ENCODE measurements at regions not wholly inside any gene's neighbourhood (a gene's known extent, or its start where the extent isn't known, plus 50 kb on each side); places are given as distances from the start of the nearest gene placed in this dataset.

DNA sequence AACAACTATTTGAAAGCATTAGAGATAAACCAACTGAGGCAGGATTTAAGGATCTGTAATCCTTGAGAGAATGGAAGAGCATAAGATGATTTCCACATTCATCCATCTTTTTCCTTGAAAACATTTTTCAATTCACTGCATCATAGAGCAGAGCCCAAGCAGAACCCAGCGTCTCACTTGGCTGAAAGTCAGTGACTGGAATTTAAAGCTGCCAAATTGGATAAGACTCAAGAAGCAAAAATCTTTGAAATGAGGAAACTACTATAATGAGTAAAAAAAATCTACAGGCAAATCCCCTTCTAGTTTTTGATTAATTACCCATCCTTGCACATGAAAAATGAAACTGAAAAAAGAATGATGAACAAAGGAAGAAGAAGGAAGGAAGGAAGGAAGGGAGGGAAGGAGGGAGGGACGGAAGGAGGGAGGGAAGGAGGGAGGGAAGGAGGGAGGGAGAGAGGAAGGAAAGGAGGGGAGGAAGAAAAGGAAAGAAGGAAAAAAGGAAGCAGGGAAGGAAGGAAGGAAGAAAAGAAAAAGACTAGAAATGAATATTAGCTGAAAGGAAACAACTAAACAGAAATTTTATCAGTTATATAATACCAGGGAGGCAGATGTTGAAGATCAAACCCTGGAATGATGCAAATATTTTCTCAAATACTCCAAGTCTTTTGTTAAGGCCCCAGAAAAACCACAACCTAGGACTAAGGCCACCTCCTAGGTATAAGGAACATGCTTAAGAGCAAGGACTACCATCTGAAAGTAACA lies 336.3 kb upstream of the MAGI2 start:
- Histone ChIP-seq H3K9me2 (replicated peaks; ENCODE audit: low read length) (no peaks in the 10 kb centered on the region), H2AFZ (ENCODE audit: low read length) (no peak overlapping the region), H3K9me3 (ENCODE audit: low read length) (no peaks in the 10 kb centered on the region), H3K27ac (ENCODE audit: low read length) (no peak overlapping the region), H4K20me1 (ENCODE audit: low read length) (no peaks in the 10 kb centered on the region), H3K9ac (ENCODE audit: low read length) (no peak overlapping the region), H3K4me1 (ENCODE audit: insufficient read depth, low read length) (peaks cover 10% of the 10 kb centered on the region; the same call in 1 of the 2 replicates), H3F3A (ENCODE audit: low read length, unreplicated experiment) (no peaks in the 10 kb centered on the region), H3K4me2 (ENCODE audit: low read length) (no peak overlapping the region), H3K79me2 (ENCODE audit: low read length) (no peaks in the 10 kb centered on the region), H3K27me3 (ENCODE audit: low read length) (no peaks in the 10 kb centered on the region), H3K4me3 (ENCODE audit: low read length) (no peak overlapping the region), H3K36me3 (ENCODE audit: low read depth, low read length) (no peaks in the 10 kb centered on the region)
- TF ChIP-seq, protein P1, sequence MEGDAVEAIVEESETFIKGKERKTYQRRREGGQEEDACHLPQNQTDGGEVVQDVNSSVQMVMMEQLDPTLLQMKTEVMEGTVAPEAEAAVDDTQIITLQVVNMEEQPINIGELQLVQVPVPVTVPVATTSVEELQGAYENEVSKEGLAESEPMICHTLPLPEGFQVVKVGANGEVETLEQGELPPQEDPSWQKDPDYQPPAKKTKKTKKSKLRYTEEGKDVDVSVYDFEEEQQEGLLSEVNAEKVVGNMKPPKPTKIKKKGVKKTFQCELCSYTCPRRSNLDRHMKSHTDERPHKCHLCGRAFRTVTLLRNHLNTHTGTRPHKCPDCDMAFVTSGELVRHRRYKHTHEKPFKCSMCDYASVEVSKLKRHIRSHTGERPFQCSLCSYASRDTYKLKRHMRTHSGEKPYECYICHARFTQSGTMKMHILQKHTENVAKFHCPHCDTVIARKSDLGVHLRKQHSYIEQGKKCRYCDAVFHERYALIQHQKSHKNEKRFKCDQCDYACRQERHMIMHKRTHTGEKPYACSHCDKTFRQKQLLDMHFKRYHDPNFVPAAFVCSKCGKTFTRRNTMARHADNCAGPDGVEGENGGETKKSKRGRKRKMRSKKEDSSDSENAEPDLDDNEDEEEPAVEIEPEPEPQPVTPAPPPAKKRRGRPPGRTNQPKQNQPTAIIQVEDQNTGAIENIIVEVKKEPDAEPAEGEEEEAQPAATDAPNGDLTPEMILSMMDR (conservative IDR thresholded peaks at IDR 0.05; ENCODE audit: low read depth, low read length) = no peak
- TF ChIP-seq EZH2 (IDR thresholded peaks at IDR 0.05; ENCODE audit: low read length, unreplicated experiment) (no peak), EZH2phosphoT487 (IDR thresholded peaks at IDR 0.05; ENCODE audit: borderline replicate concordance, low read length) (no peak)
- intact Hi-C loops (cut with micrococcal nuclease) = no loop called here
- no peak for DNase-seq
- no peak for ATAC-seq
- CTCF ChIA-PET = no interaction called here
- POLR2A ChIA-PET (ENCODE audit: unreplicated experiment) = interaction anchor here (0.6 kb wide), 1 partner anchor 16 kb away, joined by 4 read pairs; no protein-coding TSS in a partner anchor
- no TSS peak for BruUV-seq (replicated peaks)

DNA sequence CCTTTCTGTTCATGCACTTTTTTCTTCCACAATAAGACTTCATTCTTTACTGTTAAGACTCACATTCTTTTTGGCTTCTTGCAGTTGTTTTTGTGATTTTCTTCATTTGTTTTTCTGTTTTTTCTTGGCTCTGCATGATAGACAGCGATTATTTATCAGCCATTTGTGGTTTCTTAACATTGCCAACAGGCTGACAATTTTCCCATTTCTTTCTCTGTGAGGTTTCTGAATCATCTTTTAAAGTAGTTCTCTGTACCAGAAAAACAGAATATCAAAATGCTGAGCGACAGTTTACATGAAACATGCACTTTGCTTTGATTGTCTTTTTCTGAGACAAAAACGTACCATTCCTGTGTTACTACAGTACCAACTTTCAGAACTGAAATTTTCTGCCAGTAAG lies 334.2 kb upstream of the MAGI2 start:
- Histone ChIP-seq H3F3A (ENCODE audit: low read length, unreplicated experiment) (no peaks in the 10 kb centered on the region), H3K9ac (ENCODE audit: low read length) (no peak overlapping the region), H3K4me1 (ENCODE audit: insufficient read depth, low read length) (peaks cover 10% of the 10 kb centered on the region; the same call in 1 of the 2 replicates), H3K4me3 (ENCODE audit: low read length) (no peak overlapping the region), H3K36me3 (ENCODE audit: low read depth, low read length) (no peaks in the 10 kb centered on the region), H3K9me3 (ENCODE audit: low read length) (no peaks in the 10 kb centered on the region), H3K27ac (ENCODE audit: low read length) (no peak overlapping the region), H3K27me3 (ENCODE audit: low read length) (no peaks in the 10 kb centered on the region), H3K79me2 (ENCODE audit: low read length) (no peaks in the 10 kb centered on the region), H4K20me1 (ENCODE audit: low read length) (no peaks in the 10 kb centered on the region), H3K4me2 (ENCODE audit: low read length) (no peak overlapping the region), H2AFZ (ENCODE audit: low read length) (no peak overlapping the region), H3K9me2 (replicated peaks; ENCODE audit: low read length) (no peaks in the 10 kb centered on the region)
- ATAC-seq (no peak), DNase-seq (no peak)
- no TSS peak for BruUV-seq (replicated peaks)
- CTCF ChIA-PET = no interaction called here
- POLR2A ChIA-PET (ENCODE audit: unreplicated experiment) = no interaction called here
- TF ChIP-seq EZH2 (IDR thresholded peaks at IDR 0.05; ENCODE audit: low read length, unreplicated experiment) (no peak), EZH2phosphoT487 (IDR thresholded peaks at IDR 0.05; ENCODE audit: borderline replicate concordance, low read length) (no peak)
- TF ChIP-seq, protein P1 (conservative IDR thresholded peaks at IDR 0.05; ENCODE audit: low read depth, low read length) = no peak
- intact Hi-C loops (cut with micrococcal nuclease) = no loop called here

DNA sequence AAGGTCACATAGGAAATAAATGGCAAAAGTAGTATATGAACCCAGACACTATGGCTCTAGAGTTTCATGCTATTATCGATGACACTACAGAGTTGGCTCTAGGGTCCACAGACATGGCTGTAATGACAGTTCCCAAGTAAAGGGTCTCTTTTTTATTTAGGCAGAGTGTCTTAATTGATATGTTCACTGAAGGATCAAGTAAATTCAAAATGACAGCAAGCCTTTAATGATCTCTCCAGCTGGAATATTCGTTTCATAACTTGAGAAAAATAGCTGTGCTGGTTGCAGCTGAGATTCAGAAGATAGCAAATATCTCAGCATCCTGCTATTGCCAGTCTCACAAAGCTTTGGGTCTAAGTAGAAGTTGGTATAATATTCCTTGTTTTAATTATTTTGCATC lies 333.6 kb upstream of the MAGI2 start:
- no peak for TF ChIP-seq EZH2phosphoT487 (IDR thresholded peaks at IDR 0.05; ENCODE audit: borderline replicate concordance, low read length)
- TF ChIP-seq, protein P1 (conservative IDR thresholded peaks at IDR 0.05; ENCODE audit: low read depth, low read length) = no peak
- TF ChIP-seq EZH2 (IDR thresholded peaks at IDR 0.05; ENCODE audit: low read length, unreplicated experiment) = no peak
- Histone ChIP-seq H3K4me1 (ENCODE audit: insufficient read depth, low read length) (peaks cover 10% of the 10 kb centered on the region; the same call in 1 of the 2 replicates), H2AFZ (ENCODE audit: low read length) (no peak overlapping the region), H3F3A (ENCODE audit: low read length, unreplicated experiment) (no peaks in the 10 kb centered on the region), H3K79me2 (ENCODE audit: low read length) (no peaks in the 10 kb centered on the region), H3K9me3 (ENCODE audit: low read length) (no peaks in the 10 kb centered on the region), H3K4me2 (ENCODE audit: low read length) (no peak overlapping the region), H3K9me2 (replicated peaks; ENCODE audit: low read length) (no peaks in the 10 kb centered on the region), H3K27ac (ENCODE audit: low read length) (no peak overlapping the region), H3K36me3 (ENCODE audit: low read depth, low read length) (no peaks in the 10 kb centered on the region), H3K9ac (ENCODE audit: low read length) (no peak overlapping the region), H3K4me3 (ENCODE audit: low read length) (no peak overlapping the region), H3K27me3 (ENCODE audit: low read length) (no peaks in the 10 kb centered on the region), H4K20me1 (ENCODE audit: low read length) (no peaks in the 10 kb centered on the region)
- no TSS peak for BruUV-seq (replicated peaks)
- POLR2A ChIA-PET (ENCODE audit: unreplicated experiment) = no interaction called here
- CTCF ChIA-PET = interaction anchor here (0.6 kb wide), 1 partner anchor 13 kb away, joined by 4 read pairs; no protein-coding TSS in a partner anchor
- DNase-seq (no peak), ATAC-seq (no peak)
- intact Hi-C loops (cut with micrococcal nuclease) = no loop called here

Measured in PC-3 (cell line).